HG03159 (cell line): ENCODE measurements at regions not wholly inside any gene's neighbourhood (a gene's known extent, or its start where the extent isn't known, plus 50 kb on each side); places are given as distances from the start of the nearest gene placed in this dataset.

Experiments used
- ATAC-seq: cut with Tn5 transposase; IDR thresholded peaks from one replicate; pipeline ENCODE4 v1.9.1; 2021; ENCODE audit warnings: mild to moderate bottlenecking, moderate library complexity; ENCODE audit not compliant: unreplicated experiment

GRCh38 chr13:60282186-60282585 is 114.8 kb upstream of the TDRD3 start:
- ATAC-seq, result no peak

GRCh38 chr13:60282708-60283107 is 114.3 kb upstream of the TDRD3 start:
- ATAC-seq, result no peak

GRCh38 chr13:60286707-60287106 is 110.3 kb upstream of the TDRD3 start:
- no peak for ATAC-seq

GRCh38 chr13:60288569-60288968 is 108.5 kb upstream of the TDRD3 start:
- no peak for ATAC-seq

GRCh38 chr13:60303166-60303565 is 93.9 kb upstream of the TDRD3 start:
- no peak for ATAC-seq

GRCh38 chr13:60311527-60311926 is 85.5 kb upstream of the TDRD3 start:
- no peak for ATAC-seq

GRCh38 chr13:60312851-60313505 is 84.0 kb upstream of the TDRD3 start:
- ATAC-seq, result no peak

- ATAC-seq, result no peak
Measured at GRCh38 chr13:60318186-60318585, 78.8 kb upstream of the TDRD3 start.

- ATAC-seq, result no peak
Measured at GRCh38 chr13:60324131-60324530, 72.9 kb upstream of the TDRD3 start.

- no peak for ATAC-seq
Measured at GRCh38 chr13:60326273-60326672, 70.7 kb upstream of the TDRD3 start.

GRCh38 chr13:60327511-60327910 is 69.5 kb upstream of the TDRD3 start:
- ATAC-seq, result no peak

GRCh38 chr13:60328073-60328472 is 68.9 kb upstream of the TDRD3 start:
- ATAC-seq, result no peak

GRCh38 chr13:60329221-60329923 is 67.6 kb upstream of the TDRD3 start:
- no peak for ATAC-seq

GRCh38 chr13:60331249-60332012 is 65.6 kb upstream of the TDRD3 start:
- no peak for ATAC-seq

- ATAC-seq, result no peak
Measured at GRCh38 chr13:60332682-60333081, 64.3 kb upstream of the TDRD3 start.

- no peak for ATAC-seq
Measured at GRCh38 chr13:60334310-60334709, 62.7 kb upstream of the TDRD3 start.

- ATAC-seq, result no peak
Measured at GRCh38 chr13:60335531-60335930, 61.5 kb upstream of the TDRD3 start.

GRCh38 chr13:60338754-60339153 is 58.3 kb upstream of the TDRD3 start:
- no peak for ATAC-seq

- no peak for ATAC-seq
Measured at GRCh38 chr13:60343978-60344377, 53.0 kb upstream of the TDRD3 start.

GRCh38 chr13:60347174-60347573 is 49.8 kb upstream of the TDRD3 start:
- no peak for ATAC-seq
